ENCODE measurements at regions not wholly inside any gene's neighbourhood (a gene's known extent, or its start where the extent isn't known, plus 50 kb on each side); places are given as distances from the start of the nearest gene placed in this dataset.

- no peak for TF ChIP-seq CTCF (conservative IDR thresholded peaks at IDR 0.05; ENCODE audit: low read depth in 2 of 2)
- no peak for TF ChIP-seq EZH2 (IDR thresholded peaks at IDR 0.05; ENCODE audit: low read depth, unreplicated experiment)
- TF ChIP-seq ZNF114 (CRISPR knock-in tag; IDR thresholded peaks at IDR 0.05) = no peak
- no peak for TF ChIP-seq EZH2phosphoT487 (IDR thresholded peaks at IDR 0.05; ENCODE audit: unreplicated experiment)
- TF ChIP-seq POLR2AphosphoS5 (IDR thresholded peaks at IDR 0.05; ENCODE audit: low read depth) = no peak
- TF ChIP-seq ZNF331 (CRISPR knock-in tag; IDR thresholded peaks at IDR 0.05; ENCODE audit: low read depth) = no peak
- no peak for TF ChIP-seq STAT1 (IDR thresholded peaks at IDR 0.05; ENCODE audit: unreplicated experiment)
- no peak for TF ChIP-seq CREB1 (CRISPR knock-in tag; IDR thresholded peaks at IDR 0.05; ENCODE audit: low read depth)
- no peak for TF ChIP-seq ETS1 (IDR thresholded peaks at IDR 0.05)
- no peak for TF ChIP-seq REST (IDR thresholded peaks at IDR 0.05; ENCODE audit: unreplicated experiment)
- TF ChIP-seq JUNB (IDR thresholded peaks at IDR 0.05; ENCODE audit: unreplicated experiment) = no peak
- TF ChIP-seq NANOG (IDR thresholded peaks at IDR 0.05; ENCODE audit: borderline replicate concordance) = no peak
Observed at GRCh38 chr3:193914602-193915001, 221.3 kb upstream of the HES1 start.
